ENCODE measurements at regions not wholly inside any gene's neighbourhood (a gene's known extent, or its start where the extent isn't known, plus 50 kb on each side); places are given as distances from the start of the nearest gene placed in this dataset.
"Not testable (repeated sequence)": the region's sequence is repeated elsewhere in the genome, so short reads cannot be mapped to it uniquely, and the experiment has no call there.

DNA sequence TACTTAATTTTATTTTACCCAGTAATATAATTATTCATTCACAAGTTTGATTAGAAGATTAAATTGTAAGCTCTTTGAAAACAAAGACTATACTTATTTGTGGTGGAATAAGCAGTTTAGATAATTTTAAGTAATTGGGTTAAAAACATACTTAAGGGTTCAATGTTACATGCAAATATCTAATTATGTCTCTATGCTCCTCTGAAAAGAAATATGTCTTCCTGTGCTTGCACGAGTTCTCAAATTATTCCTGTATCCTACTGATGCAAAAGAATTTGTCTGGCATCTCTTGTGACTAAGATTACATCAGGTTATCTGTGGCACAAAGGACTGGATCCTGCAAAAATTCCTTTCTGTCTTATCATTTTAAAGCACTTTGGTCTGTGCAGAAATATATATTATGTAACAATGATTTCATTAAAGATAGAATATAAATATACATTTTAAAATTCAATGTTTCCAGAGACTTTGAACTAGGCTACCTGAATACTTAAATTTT, 416.7 kb downstream of the COL11A1 start:
- no peak for DNase-seq (ENCODE audit: low read depth)
- no peak overlapping the region for H3K4me3 ChIP-seq (ENCODE audit: low read depth, low read length)
- TF ChIP-seq, protein P1, sequence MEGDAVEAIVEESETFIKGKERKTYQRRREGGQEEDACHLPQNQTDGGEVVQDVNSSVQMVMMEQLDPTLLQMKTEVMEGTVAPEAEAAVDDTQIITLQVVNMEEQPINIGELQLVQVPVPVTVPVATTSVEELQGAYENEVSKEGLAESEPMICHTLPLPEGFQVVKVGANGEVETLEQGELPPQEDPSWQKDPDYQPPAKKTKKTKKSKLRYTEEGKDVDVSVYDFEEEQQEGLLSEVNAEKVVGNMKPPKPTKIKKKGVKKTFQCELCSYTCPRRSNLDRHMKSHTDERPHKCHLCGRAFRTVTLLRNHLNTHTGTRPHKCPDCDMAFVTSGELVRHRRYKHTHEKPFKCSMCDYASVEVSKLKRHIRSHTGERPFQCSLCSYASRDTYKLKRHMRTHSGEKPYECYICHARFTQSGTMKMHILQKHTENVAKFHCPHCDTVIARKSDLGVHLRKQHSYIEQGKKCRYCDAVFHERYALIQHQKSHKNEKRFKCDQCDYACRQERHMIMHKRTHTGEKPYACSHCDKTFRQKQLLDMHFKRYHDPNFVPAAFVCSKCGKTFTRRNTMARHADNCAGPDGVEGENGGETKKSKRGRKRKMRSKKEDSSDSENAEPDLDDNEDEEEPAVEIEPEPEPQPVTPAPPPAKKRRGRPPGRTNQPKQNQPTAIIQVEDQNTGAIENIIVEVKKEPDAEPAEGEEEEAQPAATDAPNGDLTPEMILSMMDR (conservative IDR thresholded peaks at IDR 0.05; ENCODE audit: low read depth, low read length): no peak

DNA sequence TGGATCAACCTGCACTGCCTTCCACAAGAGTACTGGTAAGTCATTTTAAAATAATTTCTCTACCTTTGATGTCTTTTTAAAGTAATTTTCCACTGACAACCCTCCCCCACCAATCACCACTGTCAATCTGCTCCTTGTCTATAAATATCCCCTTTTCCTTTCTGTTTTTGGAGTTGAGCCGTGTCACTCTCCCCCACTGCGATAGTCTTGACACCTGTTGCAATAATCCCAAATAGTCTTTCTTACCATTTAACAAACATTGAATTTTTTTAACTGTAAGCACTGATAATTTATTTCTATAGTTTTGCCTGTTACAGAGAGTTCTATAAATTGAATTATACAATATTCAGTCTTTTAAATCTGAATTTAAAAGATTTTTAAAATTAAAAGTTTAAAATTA, 420.9 kb downstream of the COL11A1 start:
- DNase-seq (ENCODE audit: low read depth): no peak
- no peak overlapping the region for H3K4me3 ChIP-seq (ENCODE audit: low read depth, low read length)
- TF ChIP-seq, protein P1 (conservative IDR thresholded peaks at IDR 0.05; ENCODE audit: low read depth, low read length): no peak

DNA sequence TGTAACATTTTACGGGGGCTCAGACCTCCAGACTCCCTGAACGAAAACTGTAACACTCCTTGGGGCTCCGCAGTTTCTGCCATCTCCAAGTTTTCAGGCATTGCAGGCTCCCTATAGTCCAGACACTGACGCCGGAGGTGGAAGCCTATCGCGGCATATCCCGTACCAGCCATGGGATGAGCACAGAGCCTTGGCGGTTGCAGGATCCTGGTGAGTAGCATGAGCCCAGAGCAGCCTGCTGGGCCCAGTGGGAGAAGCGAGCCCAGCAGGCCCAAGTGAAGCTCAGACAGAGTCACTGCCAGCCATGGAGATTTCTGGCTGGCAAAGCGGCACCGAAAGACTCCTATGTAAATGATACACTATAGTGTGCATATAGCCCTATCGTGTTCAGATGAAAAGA, 446.8 kb downstream of the COL11A1 start:
- DNase-seq (ENCODE audit: low read depth): no peak
- TF ChIP-seq, protein P1 (conservative IDR thresholded peaks at IDR 0.05; ENCODE audit: low read depth, low read length): no peak
- H3K4me3 ChIP-seq (ENCODE audit: low read depth, low read length): no peak overlapping the region

DNA sequence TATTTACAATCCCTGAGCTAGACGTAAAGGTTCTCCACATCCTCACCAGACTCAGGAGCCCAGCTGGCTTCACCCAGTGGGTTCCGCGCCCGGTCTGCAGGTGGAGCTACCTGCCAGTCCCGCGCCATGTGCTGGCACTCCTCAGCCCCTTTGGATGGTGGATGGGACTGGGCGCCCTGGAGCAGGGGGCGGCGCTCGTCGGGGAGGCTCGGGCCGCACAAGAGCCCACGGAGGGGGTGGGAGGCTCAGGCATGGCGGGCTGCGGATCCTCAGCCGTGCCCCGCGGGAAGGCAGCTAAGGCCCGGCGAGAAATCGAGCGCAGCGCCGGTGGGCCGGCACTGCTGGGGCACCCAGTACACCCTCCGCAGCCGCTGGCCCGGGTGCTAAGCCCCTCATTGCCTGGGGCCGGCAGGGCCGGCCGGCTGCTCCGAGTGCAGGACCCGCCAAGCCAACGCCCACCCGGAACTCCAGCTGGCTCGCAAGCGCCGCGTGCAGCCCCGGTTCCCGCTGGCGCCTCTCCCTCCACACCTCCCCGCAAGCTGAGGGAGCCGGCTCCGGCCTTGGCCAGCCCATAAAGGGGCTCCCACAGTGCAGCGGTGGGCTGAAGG, 448.3 kb downstream of the COL11A1 start:
- not testable (repeated sequence) for DNase-seq (ENCODE audit: low read depth); H3K4me3 ChIP-seq (ENCODE audit: low read depth, low read length)

DNA sequence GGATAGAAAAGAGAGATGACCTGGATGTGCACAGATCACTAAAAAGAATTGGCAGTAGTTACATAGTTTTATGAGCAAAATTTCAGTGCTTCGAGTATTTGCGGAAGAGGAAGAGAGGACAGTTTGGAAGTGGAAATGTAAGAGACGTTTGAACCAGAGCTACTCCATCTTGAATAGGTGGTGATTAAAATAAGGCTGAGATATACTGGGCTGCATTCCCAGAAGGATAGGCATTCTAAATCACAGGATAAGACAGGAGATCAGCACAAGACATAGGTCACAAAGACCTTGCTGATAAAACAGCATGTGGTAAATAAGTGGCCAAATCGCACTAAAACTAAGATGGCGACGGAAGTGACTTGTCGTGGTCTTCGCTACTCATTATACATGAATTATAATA, 453.3 kb downstream of the COL11A1 start:
- TF ChIP-seq, protein P1 (conservative IDR thresholded peaks at IDR 0.05; ENCODE audit: low read depth, low read length): no peak
- H3K4me3 ChIP-seq (ENCODE audit: low read depth, low read length): no peak overlapping the region
- no peak for DNase-seq (ENCODE audit: low read depth)

DNA sequence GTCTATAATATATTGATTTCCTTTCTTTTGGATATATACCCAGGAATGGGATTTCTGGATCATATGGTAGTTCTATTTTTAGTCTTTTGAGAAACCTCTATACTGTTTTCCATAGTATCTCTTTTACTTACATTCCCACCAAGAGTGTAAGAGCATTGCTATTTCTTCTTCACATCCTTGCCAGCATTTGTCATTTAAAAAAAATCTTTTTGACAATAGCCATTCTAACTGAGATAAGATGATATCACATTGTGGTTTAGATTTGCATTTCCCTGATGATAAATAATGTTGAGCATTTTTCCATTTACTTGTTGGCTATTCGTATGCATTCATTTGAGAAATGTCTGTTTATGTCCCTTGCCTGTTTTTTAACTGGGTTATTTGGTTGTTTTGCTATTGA, 467.4 kb downstream of the COL11A1 start:
- no peak overlapping the region for H3K4me3 ChIP-seq (ENCODE audit: low read depth, low read length)
- TF ChIP-seq, protein P1 (conservative IDR thresholded peaks at IDR 0.05; ENCODE audit: low read depth, low read length): no peak
- no peak for DNase-seq (ENCODE audit: low read depth)

DNA sequence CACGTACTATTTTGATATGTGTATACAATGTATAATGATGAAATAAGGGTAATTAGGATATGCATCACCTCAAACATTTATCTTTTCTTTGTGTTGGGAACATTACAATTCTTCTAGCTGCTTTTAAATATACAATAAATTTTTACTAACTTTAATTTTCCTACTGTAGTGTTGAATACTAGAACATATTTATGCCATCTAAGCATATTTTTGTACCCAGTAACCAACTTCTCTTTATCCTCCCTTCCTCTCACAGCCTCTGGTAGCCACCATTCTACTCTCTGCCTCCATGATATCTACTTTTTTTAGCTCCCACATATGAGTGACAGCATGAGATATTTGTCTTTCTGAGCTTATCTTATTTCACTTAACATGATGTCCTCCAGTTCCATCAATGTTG, 468.0 kb downstream of the COL11A1 start:
- no peak overlapping the region for H3K4me3 ChIP-seq (ENCODE audit: low read depth, low read length)
- no peak for DNase-seq (ENCODE audit: low read depth)
- TF ChIP-seq, protein P1 (conservative IDR thresholded peaks at IDR 0.05; ENCODE audit: low read depth, low read length): no peak
